HG03196 (cell line): ENCODE measurements at regions not wholly inside any gene's neighbourhood (a gene's known extent, or its start where the extent isn't known, plus 50 kb on each side); places are given as distances from the start of the nearest gene placed in this dataset.

ENCODE experiments used
- ATAC-seq: cut with Tn5 transposase; IDR thresholded peaks from one replicate; pipeline ENCODE4 v1.9.1; 2021; ENCODE audit not compliant: unreplicated experiment

GRCh38 chr3:76664816-76665215 is 375.1 kb upstream of the ROBO2 start:
- ATAC-seq, result no peak

GRCh38 chr3:76668653-76669052 is 371.2 kb upstream of the ROBO2 start:
- ATAC-seq, result no peak

- no peak for ATAC-seq
Measured at GRCh38 chr3:76669322-76669721, 370.6 kb upstream of the ROBO2 start.

GRCh38 chr3:76673171-76673570 is 366.7 kb upstream of the ROBO2 start:
- no peak for ATAC-seq

- no peak for ATAC-seq
Measured at GRCh38 chr3:76679541-76679940, 360.4 kb upstream of the ROBO2 start.

GRCh38 chr3:76683256-76683655 is 356.6 kb upstream of the ROBO2 start:
- no peak for ATAC-seq

- no peak for ATAC-seq
Measured at GRCh38 chr3:76684946-76685345, 355.0 kb upstream of the ROBO2 start.

- ATAC-seq, result no peak
Measured at GRCh38 chr3:76685858-76686257, 354.0 kb upstream of the ROBO2 start.

GRCh38 chr3:76687019-76687418 is 352.9 kb upstream of the ROBO2 start:
- no peak for ATAC-seq

- no peak for ATAC-seq
Measured at GRCh38 chr3:76694063-76694462, 345.8 kb upstream of the ROBO2 start.

- ATAC-seq, result no peak
Measured at GRCh38 chr3:76698136-76698706, 341.7 kb upstream of the ROBO2 start.

- no peak for ATAC-seq
Measured at GRCh38 chr3:76699846-76700245, 340.1 kb upstream of the ROBO2 start.

GRCh38 chr3:76700323-76700722 is 339.6 kb upstream of the ROBO2 start:
- ATAC-seq, result no peak

- no peak for ATAC-seq
Measured at GRCh38 chr3:76702676-76703075, 337.2 kb upstream of the ROBO2 start.

GRCh38 chr3:76715426-76715825 is 324.5 kb upstream of the ROBO2 start:
- ATAC-seq, result no peak

- ATAC-seq, result no peak
Measured at GRCh38 chr3:76723366-76723765, 316.5 kb upstream of the ROBO2 start.

- no peak for ATAC-seq
Measured at GRCh38 chr3:76724075-76724474, 315.8 kb upstream of the ROBO2 start.

GRCh38 chr3:76724706-76725105 is 315.2 kb upstream of the ROBO2 start:
- ATAC-seq, result no peak

- ATAC-seq, result no peak
Measured at GRCh38 chr3:76726034-76726433, 313.9 kb upstream of the ROBO2 start.

- no peak for ATAC-seq
Measured at GRCh38 chr3:76728426-76728825, 311.5 kb upstream of the ROBO2 start.

- ATAC-seq, result no peak
Measured at GRCh38 chr3:76731471-76731870, 308.4 kb upstream of the ROBO2 start.

GRCh38 chr3:76733073-76733759 is 306.7 kb upstream of the ROBO2 start:
- ATAC-seq, result no peak

GRCh38 chr3:76735152-76735551 is 304.7 kb upstream of the ROBO2 start:
- ATAC-seq, result no peak
